ENCODE measurements at regions not wholly inside any gene's neighbourhood (a gene's known extent, or its start where the extent isn't known, plus 50 kb on each side); places are given as distances from the start of the nearest gene placed in this dataset.

- Histone ChIP-seq H3K56ac (ENCODE audit: insufficient read length, low read depth, low read length) (no peak overlapping the region), H4K8ac (replicated peaks; ENCODE audit: insufficient read length, low read depth, low read length) (no peak overlapping the region), H2AFZ (ENCODE audit: low read length) (no peak overlapping the region), H4K20me1 (ENCODE audit: control insufficient read depth, insufficient read depth, insufficient read length) (no peaks in the 10 kb centered on the region), H3K9ac (ENCODE audit: extremely low read depth, insufficient read length, low read length) (no peak overlapping the region), H3K79me2 (ENCODE audit: insufficient read depth, low read length) (no peaks in the 10 kb centered on the region), H3K23me2 (ENCODE audit: insufficient read length, low read depth, low read length, poor library complexity, severe bottlenecking) (no peaks in the 10 kb centered on the region), H3K4ac (ENCODE audit: low read depth, low read length) (no peak overlapping the region), H3K4me1 (ENCODE audit: insufficient read depth, low read length) (no peaks in the 10 kb centered on the region), H2BK15ac (ENCODE audit: low read depth, low read length) (no peak overlapping the region), H3K9me3 (ENCODE audit: control insufficient read depth, low read depth, low read length) (peaks cover 6% of the 10 kb centered on the region), H3K23ac (ENCODE audit: insufficient read length, low read depth, low read length) (no peak overlapping the region), H3K27ac (ENCODE audit: insufficient read length, low read depth, low read length) (no peak overlapping the region), H2AK5ac (ENCODE audit: insufficient read length, low read length) (no peak overlapping the region), H3K4me2 (ENCODE audit: insufficient read depth, insufficient read length, low read length) (no peak overlapping the region), H2BK20ac (ENCODE audit: low read depth, low read length, poor library complexity, severe bottlenecking) (no peak overlapping the region), H2BK5ac (ENCODE audit: insufficient read length, low read length) (no peak overlapping the region), H2BK12ac (ENCODE audit: insufficient read length, low read depth, low read length) (no peak overlapping the region), H3K18ac (ENCODE audit: insufficient read length, low read depth, low read length) (no peak overlapping the region), H4K91ac (ENCODE audit: insufficient read length, low read depth, low read length) (no peak overlapping the region), H3K79me1 (ENCODE audit: insufficient read depth, low read depth, low read length, poor library complexity, severe bottlenecking) (no peaks in the 10 kb centered on the region), H2BK120ac (ENCODE audit: low read depth, low read length, poor library complexity, severe bottlenecking) (no peak overlapping the region), H3K14ac (ENCODE audit: insufficient read depth, low read length) (no peak overlapping the region), H3T11ph (ENCODE audit: low read length) (no peak overlapping the region), H4K5ac (ENCODE audit: insufficient read length, low read depth, low read length) (no peak overlapping the region), H3K27me3 (ENCODE audit: insufficient read depth, low read length) (no peaks in the 10 kb centered on the region)
- H3K9me3 Mint-ChIP-seq = peaks cover 19 to 21% of the 10 kb centered on the region in 2 experiments
- DNase-seq = no peak
- peaks cover 16 to 29% (median 18%) of the 10 kb centered on the region in 3 experiments for H3K36me3 Mint-ChIP-seq (ENCODE audit: insufficient read depth in 1 of 3, low read depth in 3 of 3)
- no CpG with 5 or more reads among the region's 2 CpGs for WGBS (ENCODE audit: extremely low coverage, insufficient read length, low lambda C conversion rate)
- no peak overlapping the region for H3K27ac Mint-ChIP-seq
- peaks cover 3 to 5% of the 10 kb centered on the region in 2 experiments; a peak in 2 of 4 replicates for H3K4me1 Mint-ChIP-seq
- no peaks in the 10 kb centered on the region for H3K27me3 Mint-ChIP-seq (ENCODE audit: low read depth)
- no peak for TF ChIP-seq CTCF (conservative IDR thresholded peaks at IDR 0.05)
- H3K4me3 Mint-ChIP-seq = no peak overlapping the region
Measured at GRCh38 chr18:61676773-61677434, 215.9 kb downstream of the RNF152 start.
